DND-41 (cell line): ENCODE measurements at regions not wholly inside any gene's neighbourhood (a gene's known extent, or its start where the extent isn't known, plus 50 kb on each side); places are given as distances from the start of the nearest gene placed in this dataset.
"Not testable (repeated sequence)": the region's sequence is repeated elsewhere in the genome, so short reads cannot be mapped to it uniquely, and the experiment has no call there.

ENCODE experiments used
- EZH2 ChIP-seq: IDR thresholded peaks from 3 replicates; pipeline ENCODE4 v1.6.1; 2012; ENCODE audit warnings: borderline replicate concordance, low read depth, mild to moderate bottlenecking, moderate library complexity, low read length, inconsistent platforms; ENCODE audit not compliant: severe bottlenecking
- TF ChIP-seq, protein P1 (sequence below): IDR thresholded peaks from 2 replicates; pipeline ENCODE4 v1.5.1; 2012; ENCODE audit warnings: borderline replicate concordance, low read length, moderate library complexity, mild to moderate bottlenecking; ENCODE audit not compliant: poor library complexity, severe bottlenecking; ENCODE audit errors: extremely low read depth

DNA sequence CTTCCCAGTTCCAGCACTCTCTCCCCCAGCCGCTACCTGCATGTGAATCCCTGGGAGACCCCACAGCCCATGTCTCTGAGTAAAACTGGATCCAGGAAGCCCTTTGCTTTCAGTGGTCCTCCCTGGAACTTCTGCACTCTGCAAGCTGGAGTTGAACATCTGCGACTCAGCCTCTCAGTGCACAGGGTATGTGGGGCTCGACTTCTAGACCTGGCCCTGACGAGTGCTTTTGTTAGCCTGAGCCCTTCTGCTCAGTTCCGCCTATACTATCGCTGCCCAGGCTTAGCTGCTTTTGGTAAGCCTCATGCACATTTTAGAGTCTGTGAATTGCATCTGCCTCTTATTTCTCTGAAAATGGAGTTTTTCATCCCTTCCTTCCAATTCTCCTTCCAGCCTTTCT is 107.9 kb upstream of the OR4F16 start:
- not testable (repeated sequence) for TF ChIP-seq EZH2
- TF ChIP-seq, protein P1, sequence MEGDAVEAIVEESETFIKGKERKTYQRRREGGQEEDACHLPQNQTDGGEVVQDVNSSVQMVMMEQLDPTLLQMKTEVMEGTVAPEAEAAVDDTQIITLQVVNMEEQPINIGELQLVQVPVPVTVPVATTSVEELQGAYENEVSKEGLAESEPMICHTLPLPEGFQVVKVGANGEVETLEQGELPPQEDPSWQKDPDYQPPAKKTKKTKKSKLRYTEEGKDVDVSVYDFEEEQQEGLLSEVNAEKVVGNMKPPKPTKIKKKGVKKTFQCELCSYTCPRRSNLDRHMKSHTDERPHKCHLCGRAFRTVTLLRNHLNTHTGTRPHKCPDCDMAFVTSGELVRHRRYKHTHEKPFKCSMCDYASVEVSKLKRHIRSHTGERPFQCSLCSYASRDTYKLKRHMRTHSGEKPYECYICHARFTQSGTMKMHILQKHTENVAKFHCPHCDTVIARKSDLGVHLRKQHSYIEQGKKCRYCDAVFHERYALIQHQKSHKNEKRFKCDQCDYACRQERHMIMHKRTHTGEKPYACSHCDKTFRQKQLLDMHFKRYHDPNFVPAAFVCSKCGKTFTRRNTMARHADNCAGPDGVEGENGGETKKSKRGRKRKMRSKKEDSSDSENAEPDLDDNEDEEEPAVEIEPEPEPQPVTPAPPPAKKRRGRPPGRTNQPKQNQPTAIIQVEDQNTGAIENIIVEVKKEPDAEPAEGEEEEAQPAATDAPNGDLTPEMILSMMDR, result not testable (repeated sequence)
